H1 (cell line): ENCODE measurements at regions not wholly inside any gene's neighbourhood (a gene's known extent, or its start where the extent isn't known, plus 50 kb on each side); places are given as distances from the start of the nearest gene placed in this dataset.

ENCODE experiments used
- CTCF ChIA-PET: fragments of 300-600 bp; sonication (Branson Sonifier 250); formaldehyde crosslinking; loops from one replicate; lab custom pipeline; 2021; ENCODE audit not compliant: partially characterized antibody; lab: Charles Lee
- POLR2A ChIA-PET: fragments of 300-600 bp; sonication (Branson Sonifier 250); formaldehyde crosslinking; loops from one replicate; lab custom pipeline; 2021; ENCODE audit warnings: inconsistent platforms; ENCODE audit not compliant: partially characterized antibody; lab: Charles Lee
- DNase-seq, 2 experiments: peaks; one replicate each; pipeline versions ENCODE4 v3.0.0 to v3.0.0-alpha.2; 2010 to 2022; ENCODE audit warnings: low spot score in 2 of 2, low read depth in 1 of 2, mixed read lengths in 1 of 2
- FAIRE-seq: peaks from 2 replicates; lab custom pipeline; 2011; peaks lifted over from hg19 to GRCh38; lab: Jason Lieb, UNC
- H2AFZ ChIP-seq: 2 replicates; pipeline ENCODE4 v1.8.1; 2012; ENCODE audit warnings: low read length, inconsistent platforms
- H2AK5ac ChIP-seq: 2 replicates; pipeline ENCODE4 v1.6.1; 2013; ENCODE audit warnings: low read depth, low read length
- H2BK120ac ChIP-seq: replicated peaks from 2 replicates; pipeline ENCODE3; 2013; ENCODE audit warnings: low read depth, low read length, inconsistent platforms
- H2BK12ac ChIP-seq: 2 replicates; pipeline ENCODE4 v1.6.1; 2013; ENCODE audit warnings: low read depth, low read length
- H2BK15ac ChIP-seq: 2 replicates; pipeline ENCODE4 v1.6.1; 2013; ENCODE audit warnings: low read length
- H2BK20ac ChIP-seq: 2 replicates; pipeline ENCODE4 v1.6.1; 2013; ENCODE audit warnings: low read length
- H2BK5ac ChIP-seq: 2 replicates; pipeline ENCODE4 v1.6.1; 2013; ENCODE audit warnings: low read depth, low read length
- H3K14ac ChIP-seq: 2 replicates; pipeline ENCODE4 v1.6.1; 2013; ENCODE audit warnings: inconsistent platforms; ENCODE audit not compliant: insufficient read length
- H3K18ac ChIP-seq: 2 replicates; pipeline ENCODE4 v1.6.1; 2013; ENCODE audit warnings: low read length; ENCODE audit errors: extremely low read depth
- H3K23ac ChIP-seq: 2 replicates; pipeline ENCODE4 v1.6.1; 2013; ENCODE audit warnings: inconsistent platforms; ENCODE audit not compliant: insufficient read length
- H3K23me2 ChIP-seq: 2 replicates; pipeline ENCODE4 v1.6.1; 2013; ENCODE audit warnings: low read depth, low read length
- H3K27ac ChIP-seq: 2 replicates; pipeline ENCODE4 v1.6.1; 2011; ENCODE audit warnings: low read depth, low read length, inconsistent platforms
- H3K27me3 ChIP-seq, 4 experiments: replicated peaks in 1 of 4; 1 replicate in 1 of 4; 2 replicates in 3 of 4; pipeline versions ENCODE4 v1.6.1 to v1.8.1; 2011 to 2013; ENCODE audit warnings: low read length in 3 of 4, mild to moderate bottlenecking in 3 of 4, inconsistent platforms in 2 of 4, mixed read lengths in 2 of 4, moderate library complexity in 1 of 4; ENCODE audit not compliant: control insufficient read depth in 3 of 4, insufficient read depth in 3 of 4; ENCODE audit errors: extremely low read depth in 1 of 4
- H3K36me3 ChIP-seq, 4 experiments: 2 replicates each; pipeline versions ENCODE4 v1.6.1 to v1.8.1; 2011 to 2013; ENCODE audit warnings: mild to moderate bottlenecking in 4 of 4, low read length in 3 of 4, moderate library complexity in 2 of 4, control low read depth in 1 of 4, inconsistent platforms in 1 of 4; ENCODE audit not compliant: insufficient read depth in 4 of 4, control insufficient read depth in 2 of 4
- H3K4ac ChIP-seq: replicated peaks from 2 replicates; pipeline ENCODE3; 2013; ENCODE audit warnings: low read length, low read depth, mixed read lengths, inconsistent platforms; ENCODE audit not compliant: insufficient read length
- H3K4me1 ChIP-seq, 4 experiments: replicated peaks in 1 of 4; 1 replicate in 1 of 4; 2 replicates in 3 of 4; pipeline versions ENCODE4 v1.6.1 to v1.8.1; 2011 to 2013; ENCODE audit warnings: low read length in 3 of 4, inconsistent platforms in 2 of 4, mixed read lengths in 1 of 4; ENCODE audit not compliant: insufficient read depth in 4 of 4, control insufficient read depth in 3 of 4
- H3K4me2 ChIP-seq, 2 experiments: 2 replicates each; pipeline versions ENCODE4 v1.6.1 to v1.8.1; 2011 to 2013; ENCODE audit warnings: low read depth in 2 of 2, low read length in 2 of 2, control low read depth in 1 of 2, inconsistent platforms in 1 of 2, mild to moderate bottlenecking in 1 of 2; ENCODE audit not compliant: insufficient read depth in 1 of 2
- H3K4me3 ChIP-seq, 4 experiments: fragments of 200-600, 300-600 bp in 1 of 4; sonication (generic), shearing (Covaris generic), sonication (Bioruptor Twin) in 1 of 4; 2 replicates each; pipeline versions ENCODE4 v1.5.1 to v1.8.1; 2011 to 2016; ENCODE audit warnings: low read length in 4 of 4, low read depth in 3 of 4, control low read depth in 2 of 4, inconsistent platforms in 2 of 4, mild to moderate bottlenecking in 2 of 4, mixed read lengths in 1 of 4, moderate library complexity in 1 of 4; ENCODE audit not compliant: insufficient read depth in 2 of 4; ENCODE audit errors: extremely low read depth in 1 of 4
- H3K56ac ChIP-seq: replicated peaks from 2 replicates; pipeline ENCODE3; 2013; ENCODE audit warnings: low read depth, mild to moderate bottlenecking, mixed read lengths, low read length, inconsistent platforms; ENCODE audit not compliant: insufficient read length
- H3K79me1 ChIP-seq: 2 replicates; pipeline ENCODE4 v1.6.1; 2013; ENCODE audit warnings: low read depth, low read length, control low read depth
- H3K79me2 ChIP-seq, 2 experiments: 2 replicates each; pipeline versions ENCODE4 v1.6.1 to v1.8.1; 2012 to 2013; ENCODE audit warnings: low read length in 2 of 2, mild to moderate bottlenecking in 2 of 2, inconsistent platforms in 1 of 2; ENCODE audit not compliant: insufficient read depth in 2 of 2, control insufficient read depth in 1 of 2
- H3K9ac ChIP-seq, 4 experiments: replicated peaks in 1 of 4; 1 replicate in 1 of 4; 2 replicates in 3 of 4; pipeline versions ENCODE4 v1.6.1 to v1.8.1; 2011 to 2013; ENCODE audit warnings: low read depth in 3 of 4, low read length in 3 of 4, control low read depth in 2 of 4, mild to moderate bottlenecking in 2 of 4, moderate library complexity in 2 of 4, inconsistent platforms in 1 of 4; ENCODE audit errors: extremely low read depth in 1 of 4
- H3K9me3 ChIP-seq, 2 experiments: 2 replicates each; pipeline versions ENCODE4 v1.6.1 to v1.8.1; 2012 to 2013; ENCODE audit warnings: mild to moderate bottlenecking in 2 of 2, moderate library complexity in 2 of 2, control low read depth in 1 of 2, inconsistent platforms in 1 of 2, low read depth in 1 of 2, low read length in 1 of 2, mixed read lengths in 1 of 2; ENCODE audit not compliant: insufficient read depth in 2 of 2
- H4K20me1 ChIP-seq, 2 experiments: replicated peaks in 1 of 2; 2 replicates each; pipeline versions ENCODE3 to v1.8.1; 2011 to 2013; ENCODE audit warnings: inconsistent platforms in 2 of 2, low read length in 2 of 2, mild to moderate bottlenecking in 1 of 2; ENCODE audit not compliant: insufficient read depth in 2 of 2, control insufficient read depth in 1 of 2
- H4K5ac ChIP-seq: 2 replicates; pipeline ENCODE4 v1.6.1; 2013; ENCODE audit warnings: low read length, low read depth, mixed read lengths, inconsistent platforms; ENCODE audit not compliant: insufficient read length
- H4K8ac ChIP-seq: 2 replicates; pipeline ENCODE4 v1.8.0; 2013; ENCODE audit warnings: mild to moderate bottlenecking, moderate library complexity, low read length, inconsistent platforms; ENCODE audit not compliant: insufficient read depth; ENCODE audit errors: extremely low read depth
- H4K91ac ChIP-seq: replicated peaks from 2 replicates; pipeline ENCODE3; 2013; ENCODE audit warnings: low read length, mixed read lengths, inconsistent platforms; ENCODE audit not compliant: insufficient read length
- NANOG ChIP-seq: IDR thresholded peaks from 2 replicates; pipeline ENCODE4 v1.6.1; 2011; ENCODE audit warnings: low read length, low read depth, mild to moderate bottlenecking, inconsistent platforms; ENCODE audit not compliant: insufficient read depth, poor library complexity, severe bottlenecking
- RBBP5 ChIP-seq: IDR thresholded peaks from 2 replicates; pipeline ENCODE4 v1.7.1; 2012; ENCODE audit warnings: low read depth, mild to moderate bottlenecking, inconsistent platforms, low read length, moderate library complexity, borderline replicate concordance
- SAP30 ChIP-seq: fragments of 300-600 bp; sonication (generic); IDR thresholded peaks from 2 replicates; pipeline ENCODE4 v1.7.1; 2012; ENCODE audit warnings: low read length, moderate library complexity, mild to moderate bottlenecking, inconsistent platforms; ENCODE audit not compliant: insufficient read depth, insufficient replicate concordance
- WGBS, 2 experiments: shearing (Covaris generic) in 1 of 2; methylation state at CpG; one replicate each; pipeline versions ENCODE4 v1.1.6 to v1.1.7; 2013 to 2015; ENCODE audit warnings: low lambda C conversion rate in 2 of 2, mixed read lengths in 2 of 2, inconsistent platforms in 1 of 2, low coverage in 1 of 2, missing lambda C conversion rate in 1 of 2; ENCODE audit not compliant: insufficient replicate concordance in 2 of 2, insufficient coverage in 1 of 2, insufficient read length in 1 of 2; ENCODE audit errors: extremely low coverage in 1 of 2, missing lambda C conversion rate in 1 of 2; 5-methylcytosine and 5-hydroxymethylcytosine counted together
- TF ChIP-seq, protein P1 (sequence below): IDR thresholded peaks from 2 replicates; pipeline ENCODE4 v1.6.1; 2012; ENCODE audit warnings: low read length, inconsistent platforms

DNA sequence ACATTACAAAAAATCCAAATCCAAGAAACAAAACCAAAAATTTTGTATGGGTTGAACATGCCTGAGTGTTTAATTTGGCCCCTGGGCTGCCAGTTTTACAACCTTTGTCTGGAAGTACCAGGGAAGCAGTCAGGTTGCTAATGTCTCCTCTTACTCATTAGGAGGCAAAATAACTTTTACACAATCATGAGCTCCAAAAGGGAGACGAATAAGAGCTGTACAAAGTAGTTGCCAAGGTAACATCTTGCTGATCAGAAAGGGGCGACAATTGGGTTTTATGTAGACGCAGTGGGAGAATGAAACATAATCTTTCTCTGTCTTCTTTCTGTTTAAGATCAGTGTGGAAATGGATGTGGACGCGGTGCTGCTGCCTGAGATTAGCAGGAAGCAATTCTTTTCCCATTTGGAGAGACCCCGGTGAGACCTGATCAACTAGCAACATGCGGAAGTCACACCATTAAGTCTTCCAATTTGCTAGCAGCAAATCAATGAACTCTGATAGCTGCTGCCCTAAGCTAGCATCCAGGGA is 90.7 kb upstream of the IGFBP7 start:
- Histone ChIP-seq H3K18ac (no peak overlapping the region), H4K91ac (no peak overlapping the region), H2AK5ac (no peak overlapping the region), H3K56ac (no peak overlapping the region), H2BK20ac (no peak overlapping the region), H4K20me1 (no peaks in the 10 kb centered on the region), H3K4me1 (peaks cover 0 to 3% (median under 1%) of the 10 kb centered on the region in 4 experiments; a peak in 1 of 7 replicates), H2BK5ac (no peak overlapping the region), H3K9me3 (no peaks in the 10 kb centered on the region), H3K27ac (no peak overlapping the region), H4K5ac (no peak overlapping the region), H3K14ac (no peak overlapping the region), H3K4me2 (no peak overlapping the region), H3K23me2 (no peaks in the 10 kb centered on the region), H3K79me2 (no peaks in the 10 kb centered on the region), H2BK120ac (no peak overlapping the region), H3K9ac (no peak overlapping the region), H2BK15ac (no peak overlapping the region), H3K4me3 (no peak overlapping the region), H3K4ac (no peak overlapping the region), H2BK12ac (no peak overlapping the region), H3K79me1 (no peaks in the 10 kb centered on the region), H2AFZ (no peak overlapping the region), H3K27me3 (peaks cover 0 to under 1% (median under 1%) of the 10 kb centered on the region in 4 experiments; a peak in 1 of 7 replicates), H4K8ac (no peak overlapping the region), H3K36me3 (no peaks in the 10 kb centered on the region), H3K23ac (no peak overlapping the region)
- WGBS, 2 experiments = 83% methylated on average over 7 of the region's 7 CpGs; no CpG with 5 or more reads in 1 of the 2 experiments
- FAIRE-seq (no peak), DNase-seq (no peak)
- ChIA-PET POLR2A (no interaction called here), CTCF (interaction anchor here (0.8 to 1.9 kb wide), 4 partner anchors 10 to 1025 kb away, joined by 3 to 12 read pairs (median 4); no protein-coding TSS in a partner anchor)
- TF ChIP-seq SAP30 (no peak), RBBP5 (no peak), NANOG (no peak)
- TF ChIP-seq, protein P1, sequence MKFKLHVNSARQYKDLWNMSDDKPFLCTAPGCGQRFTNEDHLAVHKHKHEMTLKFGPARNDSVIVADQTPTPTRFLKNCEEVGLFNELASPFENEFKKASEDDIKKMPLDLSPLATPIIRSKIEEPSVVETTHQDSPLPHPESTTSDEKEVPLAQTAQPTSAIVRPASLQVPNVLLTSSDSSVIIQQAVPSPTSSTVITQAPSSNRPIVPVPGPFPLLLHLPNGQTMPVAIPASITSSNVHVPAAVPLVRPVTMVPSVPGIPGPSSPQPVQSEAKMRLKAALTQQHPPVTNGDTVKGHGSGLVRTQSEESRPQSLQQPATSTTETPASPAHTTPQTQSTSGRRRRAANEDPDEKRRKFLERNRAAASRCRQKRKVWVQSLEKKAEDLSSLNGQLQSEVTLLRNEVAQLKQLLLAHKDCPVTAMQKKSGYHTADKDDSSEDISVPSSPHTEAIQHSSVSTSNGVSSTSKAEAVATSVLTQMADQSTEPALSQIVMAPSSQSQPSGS = no peak
